ENCODE measurements at regions not wholly inside any gene's neighbourhood (a gene's known extent, or its start where the extent isn't known, plus 50 kb on each side); places are given as distances from the start of the nearest gene placed in this dataset.

GRCh38 chr18:2326999-2327398 is 244.3 kb downstream of the METTL4 start:
- TF ChIP-seq CTCF (IDR thresholded peaks at IDR 0.05) (no peak), ZFX (IDR thresholded peaks at IDR 0.05; ENCODE audit: borderline replicate concordance) (no peak)

Data from 22Rv1 (cell line).